Upper lobe of right lung (tissue), 1 donor: ENCODE measurements at regions not wholly inside any gene's neighbourhood (a gene's known extent, or its start where the extent isn't known, plus 50 kb on each side); places are given as distances from the start of the nearest gene placed in this dataset.
A peak's percentile ranks its signal among the peaks of the same experiment; 100 is the strongest.

Experiments used
- ATAC-seq: fragments of 200-7000 bp; cut with Tn5 transposase; one replicate; pipeline ENCODE4 v1.9.1; 2020; ENCODE audit warnings: mild to moderate bottlenecking, moderate library complexity
- DNase-seq: peaks from one replicate; pipeline ENCODE4 v3.0.0-alpha.2; 2020
- H3K27ac ChIP-seq: fragments of 200-600 bp; one replicate; pipeline ENCODE4 v1.8.0; 2022
- H3K27me3 ChIP-seq: fragments of 200-600 bp; one replicate; pipeline ENCODE4 v1.8.0; 2022; ENCODE audit warnings: mild to moderate bottlenecking
- H3K36me3 ChIP-seq: fragments of 200-600 bp; one replicate; pipeline ENCODE4 v1.8.0; 2022
- H3K4me1 ChIP-seq: fragments of 200-600 bp; one replicate; pipeline ENCODE4 v1.8.0; 2022
- H3K4me3 ChIP-seq: fragments of 200-600 bp; one replicate; pipeline ENCODE4 v1.8.0; 2022; ENCODE audit warnings: mild to moderate bottlenecking
- H3K9me3 ChIP-seq: fragments of 200-600 bp; one replicate; pipeline ENCODE4 v1.8.0; 2022
- intact Hi-C: fragments of 100-400 bp; cut with DNase I; formaldehyde crosslinking; loops from one replicate; pipeline ENCODE4 v1.11.0; 2022
- TF ChIP-seq, protein P1 (sequence below): fragments of 200-600 bp; IDR thresholded peaks from one replicate; pipeline ENCODE4 v1.8.0; 2022; ENCODE audit warnings: antibody characterized with exemption
- donor health status: DM: no; HTN: yes; CAD: no; lungs with severe emphysema.

DNA sequence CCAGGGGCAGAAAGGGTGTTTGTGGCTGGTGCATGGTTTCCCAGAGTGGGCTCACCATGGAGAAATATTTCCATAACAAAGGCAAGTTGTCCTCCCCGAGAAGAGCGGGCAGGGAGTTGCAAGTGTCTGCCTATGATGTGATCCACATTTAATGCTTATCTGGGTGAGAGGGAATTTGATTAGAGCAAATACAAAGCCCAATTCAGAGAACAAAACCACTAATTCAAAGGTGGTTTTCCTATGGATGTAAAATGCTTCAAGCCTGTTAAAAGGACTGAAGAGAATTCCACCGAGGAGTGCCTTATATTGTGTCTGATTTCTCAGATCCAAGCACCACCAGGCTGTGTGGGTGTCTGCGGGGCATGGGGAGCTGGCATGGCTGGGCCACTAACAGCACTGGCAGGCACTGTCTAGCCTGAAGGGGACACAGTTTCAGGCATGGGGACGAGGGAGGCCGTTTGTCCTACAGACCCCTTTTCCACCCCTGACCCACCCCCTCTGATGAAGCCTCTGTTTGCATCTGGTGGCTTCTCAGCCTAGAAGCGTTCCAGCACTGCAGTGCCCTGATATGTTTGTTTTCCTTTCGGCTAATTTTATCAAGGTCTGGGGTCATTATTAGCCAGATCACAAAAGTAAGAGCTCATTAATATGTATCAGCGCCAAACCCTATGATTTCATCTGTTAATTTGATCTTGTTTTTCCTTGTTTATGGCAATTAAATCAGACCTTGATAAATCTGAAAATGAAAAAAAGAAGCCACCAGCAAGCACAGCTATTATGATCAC is 357.3 kb downstream of the HRH4 start:
- H3K4me1 ChIP-seq, result no peaks in the 10 kb centered on the region

DNA sequence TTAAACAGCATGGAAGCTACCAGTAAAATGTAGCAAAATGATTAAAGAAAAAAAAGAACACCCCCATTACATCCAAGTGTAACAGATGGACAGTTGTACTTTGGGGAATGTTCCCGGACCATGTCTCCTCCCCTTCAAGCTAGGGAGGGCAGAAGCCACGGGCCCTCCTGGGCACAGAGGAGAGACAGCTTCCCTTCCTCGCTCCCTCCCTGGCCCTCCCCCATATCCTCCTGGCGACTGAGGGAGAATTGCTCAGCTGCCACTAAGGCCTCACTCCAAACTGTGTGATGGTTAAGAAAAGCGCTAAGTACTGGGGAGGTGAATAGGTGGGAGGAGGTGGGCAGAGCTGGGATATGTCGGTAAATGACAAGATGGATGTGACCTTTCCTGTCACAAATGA is 358.0 kb downstream of the HRH4 start:
- intact Hi-C loops, result no loop called here
- Histone ChIP-seq H3K27me3 (no peaks in the 10 kb centered on the region), H3K27ac (no peak overlapping the region), H3K9me3 (no peaks in the 10 kb centered on the region), H3K4me1 (no peaks in the 10 kb centered on the region), H3K36me3 (no peaks in the 10 kb centered on the region), H3K4me3 (no peak overlapping the region)
- ATAC-seq (peak; percentile 30), DNase-seq (no peak)
- TF ChIP-seq, protein P1, sequence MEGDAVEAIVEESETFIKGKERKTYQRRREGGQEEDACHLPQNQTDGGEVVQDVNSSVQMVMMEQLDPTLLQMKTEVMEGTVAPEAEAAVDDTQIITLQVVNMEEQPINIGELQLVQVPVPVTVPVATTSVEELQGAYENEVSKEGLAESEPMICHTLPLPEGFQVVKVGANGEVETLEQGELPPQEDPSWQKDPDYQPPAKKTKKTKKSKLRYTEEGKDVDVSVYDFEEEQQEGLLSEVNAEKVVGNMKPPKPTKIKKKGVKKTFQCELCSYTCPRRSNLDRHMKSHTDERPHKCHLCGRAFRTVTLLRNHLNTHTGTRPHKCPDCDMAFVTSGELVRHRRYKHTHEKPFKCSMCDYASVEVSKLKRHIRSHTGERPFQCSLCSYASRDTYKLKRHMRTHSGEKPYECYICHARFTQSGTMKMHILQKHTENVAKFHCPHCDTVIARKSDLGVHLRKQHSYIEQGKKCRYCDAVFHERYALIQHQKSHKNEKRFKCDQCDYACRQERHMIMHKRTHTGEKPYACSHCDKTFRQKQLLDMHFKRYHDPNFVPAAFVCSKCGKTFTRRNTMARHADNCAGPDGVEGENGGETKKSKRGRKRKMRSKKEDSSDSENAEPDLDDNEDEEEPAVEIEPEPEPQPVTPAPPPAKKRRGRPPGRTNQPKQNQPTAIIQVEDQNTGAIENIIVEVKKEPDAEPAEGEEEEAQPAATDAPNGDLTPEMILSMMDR, result no peak

More for the DNA sequence above, 357.3 kb downstream of the HRH4 start:
- Histone ChIP-seq H3K4me3 (no peak overlapping the region), H3K27ac (no peak overlapping the region), H3K27me3 (no peaks in the 10 kb centered on the region), H3K36me3 (no peaks in the 10 kb centered on the region), H3K9me3 (no peaks in the 10 kb centered on the region)
- DNase-seq (no peak), ATAC-seq (no peak)
- intact Hi-C loops, result no loop called here
- TF ChIP-seq, protein P1, result no peak

DNA sequence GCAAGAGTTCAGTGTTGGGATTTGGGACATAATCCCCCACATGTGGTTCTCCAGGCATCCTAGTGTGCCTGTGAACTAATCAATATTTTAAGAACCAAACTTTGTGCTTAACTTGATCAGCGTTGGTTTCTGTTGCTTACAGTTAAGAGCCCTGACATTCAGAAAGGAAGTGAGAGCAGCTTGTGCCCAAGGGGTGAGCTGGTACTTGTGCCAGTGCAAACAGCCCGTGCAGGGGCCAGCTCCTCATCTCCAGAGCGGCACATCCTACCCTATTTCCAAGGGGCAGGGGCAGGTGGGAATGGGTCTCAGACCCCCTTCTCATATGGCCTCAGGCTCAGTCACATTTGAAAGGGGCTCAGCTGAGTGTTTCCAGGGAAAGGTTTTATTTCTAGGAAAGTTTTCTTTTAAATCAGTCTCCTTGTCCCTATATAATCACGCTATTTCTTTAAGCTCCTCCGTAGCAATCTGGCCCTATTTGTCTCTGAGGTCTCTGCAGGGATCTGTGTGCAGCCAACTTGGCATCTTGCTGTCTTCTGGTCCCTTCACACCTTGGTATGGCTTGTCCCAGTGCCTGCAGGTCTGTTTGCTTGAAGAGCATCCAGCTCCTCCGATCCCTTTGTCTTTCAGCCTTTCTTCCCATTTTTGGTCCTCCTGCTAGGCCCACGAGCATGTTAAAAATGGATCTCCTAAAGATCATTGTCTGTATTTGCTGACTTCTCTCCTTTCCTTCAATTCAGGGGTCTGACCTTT is 358.9 kb downstream of the HRH4 start:
- no peaks in the 10 kb centered on the region for H3K27me3 ChIP-seq
- TF ChIP-seq, protein P1, result no peak
- ATAC-seq (no peak), DNase-seq (no peak)
- H3K4me1 ChIP-seq, result no peaks in the 10 kb centered on the region
- no peak overlapping the region for H3K27ac ChIP-seq
- no peaks in the 10 kb centered on the region for H3K9me3 ChIP-seq
- no peaks in the 10 kb centered on the region for H3K36me3 ChIP-seq
- intact Hi-C loops, result no loop called here
- no peak overlapping the region for H3K4me3 ChIP-seq

DNA sequence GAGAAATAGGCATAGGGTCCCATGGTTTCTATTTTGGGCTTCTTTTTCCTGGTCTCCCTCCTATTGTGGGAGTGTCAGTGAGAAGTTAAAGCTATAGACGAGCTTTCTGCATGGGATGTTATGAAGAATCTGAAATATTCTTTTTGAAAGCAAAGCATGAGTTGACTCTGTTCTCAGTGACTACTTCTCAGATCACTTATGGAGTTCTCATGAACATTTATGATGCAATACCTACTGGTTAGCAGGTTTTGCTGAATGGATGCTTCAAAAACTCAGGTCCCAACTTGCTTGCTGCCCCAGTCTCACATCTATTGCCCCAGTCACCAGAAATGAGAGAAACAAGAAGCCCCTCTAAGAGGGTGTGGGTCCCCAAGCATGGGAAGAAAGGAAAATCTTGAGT is 365.0 kb downstream of the HRH4 start:
- DNase-seq, result no peak
- Histone ChIP-seq H3K4me1 (no peaks in the 10 kb centered on the region), H3K9me3 (no peaks in the 10 kb centered on the region), H3K4me3 (no peak overlapping the region), H3K27me3 (no peaks in the 10 kb centered on the region), H3K36me3 (no peaks in the 10 kb centered on the region), H3K27ac (no peak overlapping the region)
- intact Hi-C loops, result no loop called here
- ATAC-seq, result no peak
- TF ChIP-seq, protein P1, result no peak

DNA sequence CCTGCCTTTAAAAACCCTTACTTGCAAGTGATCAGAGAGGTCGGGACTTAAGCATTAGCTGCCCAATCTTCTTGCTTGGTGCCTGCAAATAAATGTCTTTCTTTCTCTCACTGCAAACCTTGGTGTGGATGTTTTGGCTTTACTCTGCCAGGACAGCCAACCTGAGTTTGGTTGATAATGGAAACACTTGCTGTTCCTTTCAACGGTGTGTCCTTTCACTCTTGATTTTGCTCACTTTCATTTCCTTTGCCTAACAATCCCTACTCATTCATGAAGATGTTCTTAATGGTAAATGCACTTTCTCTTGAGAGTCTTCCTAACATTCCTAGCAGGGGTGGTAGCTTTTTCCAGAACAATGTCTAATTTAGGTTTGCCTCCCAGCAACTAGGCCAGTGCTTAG is 366.2 kb downstream of the HRH4 start:
- intact Hi-C loops, result no loop called here
- Histone ChIP-seq H3K27me3 (no peaks in the 10 kb centered on the region), H3K36me3 (no peaks in the 10 kb centered on the region), H3K4me3 (no peak overlapping the region), H3K9me3 (no peaks in the 10 kb centered on the region), H3K27ac (no peak overlapping the region), H3K4me1 (no peaks in the 10 kb centered on the region)
- TF ChIP-seq, protein P1, result no peak
- no peak for DNase-seq
- ATAC-seq, result no peak
